HG03045 (cell line): ENCODE measurements at regions not wholly inside any gene's neighbourhood (a gene's known extent, or its start where the extent isn't known, plus 50 kb on each side); places are given as distances from the start of the nearest gene placed in this dataset.
"Not testable (repeated sequence)": the region's sequence is repeated elsewhere in the genome, so short reads cannot be mapped to it uniquely, and the experiment has no call there.

Experiments
- ATAC-seq: cut with Tn5 transposase; IDR thresholded peaks from one replicate; pipeline ENCODE4 v1.9.1; 2021; ENCODE audit warnings: mild to moderate bottlenecking, moderate library complexity; ENCODE audit not compliant: unreplicated experiment

GRCh38 chr6:170036367-170036766 lies 254.5 kb downstream of the DLL1 start:
- ATAC-seq: not testable (repeated sequence)

GRCh38 chr6:170035901-170036304 lies 255.0 kb downstream of the DLL1 start:
- no peak for ATAC-seq

- no peak for ATAC-seq
Measured at GRCh38 chr6:170035044-170035443, 255.8 kb downstream of the DLL1 start.

- ATAC-seq: no peak
Measured at GRCh38 chr6:170034294-170034693, 256.6 kb downstream of the DLL1 start.

GRCh38 chr6:170033666-170034065 lies 257.2 kb downstream of the DLL1 start:
- ATAC-seq: no peak

- ATAC-seq: no peak
Measured at GRCh38 chr6:170032706-170033309, 258.1 kb downstream of the DLL1 start.

GRCh38 chr6:170032197-170032596 lies 258.7 kb downstream of the DLL1 start:
- ATAC-seq: no peak

- ATAC-seq: no peak
Measured at GRCh38 chr6:170031684-170032121, 259.2 kb downstream of the DLL1 start.

GRCh38 chr6:170030821-170031471 lies 259.9 kb downstream of the DLL1 start:
- ATAC-seq: no peak

GRCh38 chr6:170030284-170030815 lies 260.5 kb downstream of the DLL1 start:
- no peak for ATAC-seq

- no peak for ATAC-seq
Measured at GRCh38 chr6:170029416-170030283, 261.2 kb downstream of the DLL1 start.

GRCh38 chr6:170028629-170029345 lies 262.1 kb downstream of the DLL1 start:
- no peak for ATAC-seq

GRCh38 chr6:170027647-170028043 lies 263.2 kb downstream of the DLL1 start:
- ATAC-seq: no peak

GRCh38 chr6:170026751-170027646 lies 263.9 kb downstream of the DLL1 start:
- ATAC-seq: no peak

- no peak for ATAC-seq
Measured at GRCh38 chr6:170025935-170026750, 264.7 kb downstream of the DLL1 start.

- no peak for ATAC-seq
Measured at GRCh38 chr6:170025341-170025911, 265.5 kb downstream of the DLL1 start.

- ATAC-seq: no peak
Measured at GRCh38 chr6:170024940-170025339, 265.9 kb downstream of the DLL1 start.

GRCh38 chr6:170023620-170024521 lies 267.0 kb downstream of the DLL1 start:
- no peak for ATAC-seq
